Transverse colon (tissue), 4 donors: ENCODE measurements at regions not wholly inside any gene's neighbourhood (a gene's known extent, or its start where the extent isn't known, plus 50 kb on each side); places are given as distances from the start of the nearest gene placed in this dataset.

Experiments used
- DNase-seq: peaks from one replicate; pipeline ENCODE4 v3.0.0-alpha.2; 2019
- H3K27ac ChIP-seq, 4 donors: fragments of 200-600 bp; sonication (generic); 2 replicates each; pipeline ENCODE4 v1.5.1; 2016 to 2018; ENCODE audit warnings: inconsistent platforms in 4 of 4
- H3K27me3 ChIP-seq: fragments of 200-600 bp; sonication (generic); 2 replicates; pipeline ENCODE4 v1.5.1; 2017; ENCODE audit warnings: inconsistent platforms
- H3K36me3 ChIP-seq, 4 donors: fragments of 200-600 bp; sonication (generic); 2 replicates each; pipeline ENCODE4 v1.5.1; 2017 to 2019; ENCODE audit warnings: inconsistent platforms in 4 of 4
- H3K4me1 ChIP-seq, 4 donors: fragments of 200-600 bp; sonication (generic); 2 replicates each; pipeline ENCODE4 v1.5.1; 2017 to 2020; ENCODE audit warnings: inconsistent platforms in 4 of 4
- H3K4me3 ChIP-seq, 4 donors: fragments of 200-600 bp; sonication (generic); 1 replicate in 1 of 4; 2 replicates in 3 of 4; pipeline versions ENCODE4 v1.5.1 to v1.6.1; 2017 to 2019; ENCODE audit warnings: inconsistent platforms in 4 of 4
- H3K9me3 ChIP-seq, 2 donors: fragments of 200-600 bp; sonication (generic); 2 replicates each; pipeline ENCODE4 v1.5.1; 2017 to 2019; ENCODE audit warnings: inconsistent platforms in 2 of 2
- EP300 ChIP-seq: sonication (generic); formaldehyde crosslinking; IDR thresholded peaks from one replicate; pipeline ENCODE4 v1.6.1; 2017; ENCODE audit warnings: antibody characterized with exemption, low read depth
- POLR2A ChIP-seq: fragments of 450-650 bp; IDR thresholded peaks from one replicate; pipeline ENCODE4 v1.6.1; 2016; ENCODE audit warnings: antibody characterized with exemption, mild to moderate bottlenecking, moderate library complexity
- POLR2AphosphoS5 ChIP-seq, 3 donors: sonication (generic); formaldehyde crosslinking; IDR thresholded peaks; one replicate each; pipeline ENCODE4 v1.6.1; 2016; ENCODE audit warnings: antibody characterized with exemption in 3 of 3
- WGBS, 2 donors: methylation state at CpG; one replicate each; pipeline ENCODE4 v1.1.5; 2018; ENCODE audit warnings: low coverage in 1 of 2; 5-methylcytosine and 5-hydroxymethylcytosine counted together
- in situ Hi-C, 4 donors: fragments of 200-750 bp; cut with MboI; loops; one replicate each; pipeline versions ENCODE4 v1.15.0 to v1.15.1; 2017; ENCODE audit warnings: low sequenced_read_pairs in 3 of 4, low pct_ligation_motif_present in 1 of 4, low pct_unique_long_range_greater_than_20kb in 1 of 4
- intact Hi-C: fragments of 100-400 bp; cut with DNase I; formaldehyde crosslinking; loops from one replicate; pipeline ENCODE4 v1.15.1; 2023; ENCODE audit warnings: low total_unique reads
- TF ChIP-seq, protein P1 (sequence below), 5 experiments: fragments of 200-600 bp in 3 of 5; fragments of 450-650 bp in 2 of 5; sonication (generic) in 3 of 5; IDR thresholded peaks; 1 replicate in 2 of 5; 2 replicates in 3 of 5; pipeline ENCODE4 v1.5.1; 2016 to 2017; ENCODE audit warnings: antibody characterized with exemption in 5 of 5, inconsistent platforms in 3 of 5, mild to moderate bottlenecking in 2 of 5, moderate library complexity in 1 of 5

DNA sequence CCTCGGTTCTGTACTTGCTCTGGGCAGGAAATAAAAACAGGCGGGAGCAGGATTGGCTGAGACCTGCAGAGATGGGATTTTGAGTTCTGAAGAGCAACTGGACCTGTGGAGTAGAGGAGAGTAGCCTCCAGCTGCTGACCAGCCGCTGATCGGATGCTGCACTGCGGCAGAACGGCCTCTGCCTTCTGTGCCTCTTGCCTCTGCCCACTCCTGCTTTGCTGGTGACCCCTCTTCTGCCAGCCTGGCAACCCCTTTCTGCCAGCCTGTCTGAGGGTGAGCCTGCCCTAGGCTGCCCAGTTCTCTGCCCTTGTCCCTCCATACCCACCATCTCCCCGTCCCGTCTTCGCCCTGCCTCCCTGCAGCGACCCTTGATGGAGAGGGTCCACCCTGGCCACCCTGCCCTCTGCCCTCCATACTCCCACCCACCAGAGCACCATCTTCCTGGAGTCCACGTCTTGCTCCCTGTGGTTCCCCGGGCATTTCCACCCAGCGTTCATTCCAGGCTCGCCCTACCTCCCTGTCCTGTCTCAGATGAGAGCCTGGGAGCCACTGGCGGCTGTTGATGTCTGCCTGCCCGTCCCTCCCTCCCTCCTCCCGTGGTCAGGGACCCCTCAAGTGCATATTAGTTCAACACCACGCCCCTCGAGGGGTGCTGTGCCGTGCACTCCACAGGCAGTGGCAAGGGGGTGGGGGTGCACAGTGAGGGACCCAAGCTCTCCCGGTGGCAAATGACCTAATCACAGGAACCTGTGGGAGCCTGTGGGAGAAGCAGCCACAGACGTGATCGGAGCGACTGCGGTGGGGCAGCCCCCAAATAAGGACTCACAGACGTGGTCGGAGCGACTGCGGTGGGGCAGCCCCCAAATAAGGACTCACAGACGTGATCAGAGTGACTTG, 863.3 kb downstream of the TBC1D22A start:
- Histone ChIP-seq H3K4me1 (no peaks in the 10 kb centered on the region), H3K36me3 (no peaks in the 10 kb centered on the region), H3K9me3 (no peaks in the 10 kb centered on the region), H3K4me3 (no peak overlapping the region), H3K27me3 (no peaks in the 10 kb centered on the region), H3K27ac (no peak overlapping the region)
- TF ChIP-seq POLR2A = no peak
- no peak for TF ChIP-seq EP300
- intact Hi-C loops = no loop called here
- WGBS, 2 donors = 73 to 77% methylated on average over 3 to 30 of the region's 30 CpGs
- in situ Hi-C loops = no loop called here
- DNase-seq = no peak

- no peaks in the 10 kb centered on the region for H3K9me3 ChIP-seq
- intact Hi-C loops = no loop called here
- H3K4me1 ChIP-seq = no peaks in the 10 kb centered on the region
- H3K4me3 ChIP-seq = no peak overlapping the region
- 79 to 90% methylated on average over 2 to 8 of the region's 13 CpGs for WGBS, 2 donors
- no peak overlapping the region for H3K27ac ChIP-seq
- H3K27me3 ChIP-seq = no peaks in the 10 kb centered on the region
- no peaks in the 10 kb centered on the region for H3K36me3 ChIP-seq
- no peak for DNase-seq
- in situ Hi-C loops = no loop called here
- TF ChIP-seq POLR2A (no peak), EP300 (no peak), POLR2AphosphoS5 (IDR thresholded peaks at IDR 0.05) (no peak)
- TF ChIP-seq, protein P1, sequence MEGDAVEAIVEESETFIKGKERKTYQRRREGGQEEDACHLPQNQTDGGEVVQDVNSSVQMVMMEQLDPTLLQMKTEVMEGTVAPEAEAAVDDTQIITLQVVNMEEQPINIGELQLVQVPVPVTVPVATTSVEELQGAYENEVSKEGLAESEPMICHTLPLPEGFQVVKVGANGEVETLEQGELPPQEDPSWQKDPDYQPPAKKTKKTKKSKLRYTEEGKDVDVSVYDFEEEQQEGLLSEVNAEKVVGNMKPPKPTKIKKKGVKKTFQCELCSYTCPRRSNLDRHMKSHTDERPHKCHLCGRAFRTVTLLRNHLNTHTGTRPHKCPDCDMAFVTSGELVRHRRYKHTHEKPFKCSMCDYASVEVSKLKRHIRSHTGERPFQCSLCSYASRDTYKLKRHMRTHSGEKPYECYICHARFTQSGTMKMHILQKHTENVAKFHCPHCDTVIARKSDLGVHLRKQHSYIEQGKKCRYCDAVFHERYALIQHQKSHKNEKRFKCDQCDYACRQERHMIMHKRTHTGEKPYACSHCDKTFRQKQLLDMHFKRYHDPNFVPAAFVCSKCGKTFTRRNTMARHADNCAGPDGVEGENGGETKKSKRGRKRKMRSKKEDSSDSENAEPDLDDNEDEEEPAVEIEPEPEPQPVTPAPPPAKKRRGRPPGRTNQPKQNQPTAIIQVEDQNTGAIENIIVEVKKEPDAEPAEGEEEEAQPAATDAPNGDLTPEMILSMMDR (IDR thresholded peaks at IDR 0.05) = no peak
These were observed 862.5 kb downstream of the TBC1D22A start for GRCh38 chr22:47625013-47625385.

DNA sequence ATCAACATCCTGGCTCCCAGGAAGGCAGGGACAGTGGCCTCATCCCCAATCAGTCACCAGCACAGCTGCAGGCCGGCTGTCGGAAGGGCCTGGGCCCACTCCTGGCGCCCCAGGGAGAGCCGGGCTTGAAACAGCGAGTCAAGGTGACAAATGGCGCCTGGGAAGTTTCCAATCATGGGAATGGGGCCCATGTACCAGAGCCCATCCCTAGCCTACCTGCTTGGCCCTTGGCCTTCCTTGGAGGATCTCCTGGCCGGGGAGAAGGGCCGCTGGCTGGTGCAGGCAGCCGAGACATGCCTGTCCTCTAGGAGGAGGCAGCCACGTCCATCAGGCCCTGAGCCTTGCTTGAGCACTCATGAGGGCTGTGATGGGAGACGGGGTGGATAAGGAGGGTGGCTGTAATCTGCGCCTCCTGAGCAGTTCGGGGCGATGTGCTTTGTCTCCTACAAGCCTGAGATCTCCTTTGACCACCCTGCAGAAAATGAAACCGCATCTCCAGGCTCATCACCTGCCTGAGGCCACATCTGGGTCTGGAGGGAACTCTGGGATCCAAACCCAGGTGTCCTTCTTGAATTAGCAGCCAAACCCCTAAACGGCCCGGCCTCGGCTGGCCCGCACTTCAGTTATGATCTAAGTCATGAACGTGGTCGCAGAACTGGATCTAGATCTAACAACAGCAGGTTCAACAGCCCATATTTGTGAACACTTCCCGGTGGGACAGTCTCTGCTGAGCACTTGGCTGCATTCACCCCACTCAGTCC, 862.0 kb downstream of the TBC1D22A start:
- no peak for DNase-seq
- Histone ChIP-seq H3K27ac (no peak overlapping the region), H3K9me3 (no peaks in the 10 kb centered on the region), H3K4me3 (no peak overlapping the region), H3K4me1 (no peaks in the 10 kb centered on the region), H3K27me3 (no peaks in the 10 kb centered on the region), H3K36me3 (no peaks in the 10 kb centered on the region)
- in situ Hi-C loops (no loop called here), intact Hi-C loops (no loop called here)
- 86% methylated on average over 22 of the region's 22 CpGs; no CpG with 5 or more reads in 1 of the 2 donors for WGBS, 2 donors
- TF ChIP-seq POLR2A = no peak
- TF ChIP-seq, protein P1 (IDR thresholded peaks at IDR 0.05) = no peak
- no peak for TF ChIP-seq EP300
- no peak for TF ChIP-seq POLR2AphosphoS5 (IDR thresholded peaks at IDR 0.05)

GRCh38 chr22:47623763-47624148, 861.3 kb downstream of the TBC1D22A start:
- Histone ChIP-seq H3K27ac (no peak overlapping the region), H3K27me3 (no peaks in the 10 kb centered on the region), H3K9me3 (no peaks in the 10 kb centered on the region), H3K4me1 (no peaks in the 10 kb centered on the region), H3K36me3 (no peaks in the 10 kb centered on the region), H3K4me3 (no peak overlapping the region)
- no peak for DNase-seq
- in situ Hi-C loops (no loop called here), intact Hi-C loops (no loop called here)
- no peak for TF ChIP-seq POLR2A
- TF ChIP-seq EP300 = no peak
- TF ChIP-seq, protein P1 (IDR thresholded peaks at IDR 0.05) = no peak
- no peak for TF ChIP-seq POLR2AphosphoS5 (IDR thresholded peaks at IDR 0.05)
- WGBS, 2 donors = 71% methylated on average over 15 of the region's 15 CpGs; no CpG with 5 or more reads in 1 of the 2 donors
